ENCODE measurements at regions not wholly inside any gene's neighbourhood (a gene's known extent, or its start where the extent isn't known, plus 50 kb on each side); places are given as distances from the start of the nearest gene placed in this dataset.

DNA sequence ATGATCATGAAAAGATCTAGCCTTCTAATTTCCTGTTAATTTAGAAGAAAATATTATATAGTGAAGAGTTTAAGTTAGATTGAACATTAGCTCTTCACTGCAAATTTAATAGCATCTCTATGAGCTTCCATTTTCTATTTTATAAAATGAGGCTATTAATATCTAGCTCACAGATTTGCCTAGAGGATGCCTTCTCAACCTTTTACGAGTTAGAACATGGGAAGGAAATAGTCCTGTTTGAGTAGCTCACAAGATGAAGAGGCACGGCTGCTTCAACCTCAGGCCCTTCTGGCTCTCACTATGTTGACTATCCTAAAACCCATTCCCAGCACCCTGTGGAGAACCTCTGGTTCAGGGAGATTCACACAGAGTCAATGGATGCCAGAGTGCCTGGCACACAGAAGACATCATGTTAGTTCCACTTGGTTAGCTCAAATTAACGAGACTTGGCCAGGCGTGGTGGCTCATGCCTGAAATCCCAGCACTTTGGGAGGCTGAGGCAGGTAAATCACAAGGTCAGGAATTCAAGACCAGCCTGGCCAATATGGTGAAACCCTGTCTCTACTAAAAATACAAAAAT lies 97.9 kb upstream of the GUCY1A1 start:
- Histone ChIP-seq H3K27me3 (no peaks in the 10 kb centered on the region), H3K4me3 (no peak overlapping the region), H3K4me1 (no peaks in the 10 kb centered on the region), H3K36me3 (no peaks in the 10 kb centered on the region), H3K9me3 (no peaks in the 10 kb centered on the region), H3K27ac (no peak overlapping the region)
- intact Hi-C loops (cut with DNase I), result no loop called here
- no peak for DNase-seq
- TF ChIP-seq, protein P1, sequence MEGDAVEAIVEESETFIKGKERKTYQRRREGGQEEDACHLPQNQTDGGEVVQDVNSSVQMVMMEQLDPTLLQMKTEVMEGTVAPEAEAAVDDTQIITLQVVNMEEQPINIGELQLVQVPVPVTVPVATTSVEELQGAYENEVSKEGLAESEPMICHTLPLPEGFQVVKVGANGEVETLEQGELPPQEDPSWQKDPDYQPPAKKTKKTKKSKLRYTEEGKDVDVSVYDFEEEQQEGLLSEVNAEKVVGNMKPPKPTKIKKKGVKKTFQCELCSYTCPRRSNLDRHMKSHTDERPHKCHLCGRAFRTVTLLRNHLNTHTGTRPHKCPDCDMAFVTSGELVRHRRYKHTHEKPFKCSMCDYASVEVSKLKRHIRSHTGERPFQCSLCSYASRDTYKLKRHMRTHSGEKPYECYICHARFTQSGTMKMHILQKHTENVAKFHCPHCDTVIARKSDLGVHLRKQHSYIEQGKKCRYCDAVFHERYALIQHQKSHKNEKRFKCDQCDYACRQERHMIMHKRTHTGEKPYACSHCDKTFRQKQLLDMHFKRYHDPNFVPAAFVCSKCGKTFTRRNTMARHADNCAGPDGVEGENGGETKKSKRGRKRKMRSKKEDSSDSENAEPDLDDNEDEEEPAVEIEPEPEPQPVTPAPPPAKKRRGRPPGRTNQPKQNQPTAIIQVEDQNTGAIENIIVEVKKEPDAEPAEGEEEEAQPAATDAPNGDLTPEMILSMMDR (IDR thresholded peaks at IDR 0.05), result no peak
- no peak for TF ChIP-seq POLR2A (IDR thresholded peaks at IDR 0.05)
- no peak for ATAC-seq
- 63% methylated on average over 4 of the region's 4 CpGs for WGBS (ENCODE audit: insufficient coverage, low coverage, low lambda C conversion rate, missing lambda C conversion rate)

DNA sequence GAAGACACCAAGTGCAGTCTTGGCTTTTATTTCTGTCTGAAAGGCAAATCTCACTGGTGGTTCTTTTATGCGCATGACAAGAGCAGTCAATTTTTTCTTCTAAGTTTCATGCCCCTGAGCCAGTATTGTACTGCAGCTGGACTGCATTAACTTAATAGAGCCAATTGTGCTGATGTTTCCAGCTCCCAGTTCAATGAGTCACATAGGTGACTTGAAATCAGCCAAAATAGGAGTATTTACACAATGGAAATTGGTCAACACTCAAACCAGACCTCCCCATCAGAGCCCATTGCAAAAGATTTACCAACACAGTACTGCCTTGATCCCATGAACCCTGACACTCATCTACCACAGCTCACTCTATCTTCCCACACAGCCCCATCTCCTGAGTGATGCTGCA lies 100.3 kb upstream of the GUCY1A1 start:
- ATAC-seq, result peak in 3 of 4 donors; percentile 22 to 80 (median 29)
- 100% methylated on average over 1 of the region's 1 CpG for WGBS (ENCODE audit: insufficient coverage, low coverage, low lambda C conversion rate, missing lambda C conversion rate)

DNA sequence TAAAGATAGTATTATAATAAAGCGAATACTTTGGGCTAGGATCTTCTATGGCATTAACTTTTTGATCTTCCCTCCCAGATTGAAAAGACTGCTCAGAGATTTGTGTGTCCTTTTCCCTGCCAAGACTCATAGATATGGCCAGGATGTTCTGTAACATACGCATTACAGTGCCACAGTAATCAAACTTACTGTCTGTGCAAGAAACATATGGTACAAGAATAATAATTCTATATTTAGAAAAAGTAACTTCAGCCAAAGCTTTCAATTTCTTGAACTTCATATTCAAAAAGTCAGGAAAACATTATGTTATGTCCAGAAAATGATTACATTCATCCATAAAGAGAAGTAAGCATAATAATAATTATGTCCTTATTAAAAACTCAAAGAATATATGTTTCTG lies 100.9 kb upstream of the GUCY1A1 start:
- Histone ChIP-seq H3K9me3 (no peaks in the 10 kb centered on the region), H3K36me3 (no peaks in the 10 kb centered on the region), H3K27ac (no peak overlapping the region), H3K4me1 (no peaks in the 10 kb centered on the region), H3K27me3 (no peaks in the 10 kb centered on the region), H3K4me3 (no peak overlapping the region)
- DNase-seq, result no peak
- intact Hi-C loops (cut with DNase I), result no loop called here
- TF ChIP-seq, protein P1 (IDR thresholded peaks at IDR 0.05), result no peak
- TF ChIP-seq POLR2A (IDR thresholded peaks at IDR 0.05), result no peak
- no peak for ATAC-seq
- 71% methylated on average over 2 of the region's 2 CpGs for WGBS (ENCODE audit: insufficient coverage, low coverage, low lambda C conversion rate, missing lambda C conversion rate)

More for the DNA sequence above, 100.3 kb upstream of the GUCY1A1 start:
- no peak overlapping the region for H3K4me3 ChIP-seq
- H3K27ac ChIP-seq, result no peak overlapping the region
- intact Hi-C loops (cut with DNase I), result no loop called here
- no peaks in the 10 kb centered on the region for H3K36me3 ChIP-seq
- H3K4me1 ChIP-seq, result no peaks in the 10 kb centered on the region
- DNase-seq, result no peak
- no peak for TF ChIP-seq POLR2A (IDR thresholded peaks at IDR 0.05)
- TF ChIP-seq, protein P1 (IDR thresholded peaks at IDR 0.05), result no peak
- H3K27me3 ChIP-seq, result no peaks in the 10 kb centered on the region
- H3K9me3 ChIP-seq, result no peaks in the 10 kb centered on the region

DNA sequence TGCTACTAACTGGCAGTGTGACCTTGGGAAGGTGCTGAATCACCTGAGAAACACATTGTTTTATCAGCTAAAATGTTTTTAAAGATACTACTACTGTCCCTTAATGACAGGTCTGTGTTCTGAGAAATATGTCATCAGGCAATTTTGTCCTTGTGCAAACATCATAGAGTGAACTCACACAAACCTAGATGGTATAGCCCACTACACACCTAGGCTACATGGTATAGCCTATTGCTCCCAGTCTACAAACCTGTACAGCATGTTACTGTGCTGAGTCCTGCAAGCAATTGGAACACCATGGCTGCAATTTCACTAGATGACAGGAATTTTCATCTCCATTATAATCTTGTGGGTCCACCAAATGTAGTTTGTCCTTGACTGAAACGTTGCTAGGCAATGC lies 101.3 kb upstream of the GUCY1A1 start:
- Histone ChIP-seq H3K27me3 (no peaks in the 10 kb centered on the region), H3K9me3 (no peaks in the 10 kb centered on the region), H3K4me3 (no peak overlapping the region), H3K4me1 (no peaks in the 10 kb centered on the region), H3K36me3 (no peaks in the 10 kb centered on the region), H3K27ac (no peak overlapping the region)
- DNase-seq, result no peak
- 19% methylated on average over 1 of the region's 1 CpG for WGBS (ENCODE audit: insufficient coverage, low coverage, low lambda C conversion rate, missing lambda C conversion rate)
- ATAC-seq, result no peak
- intact Hi-C loops (cut with DNase I), result no loop called here
- no peak for TF ChIP-seq POLR2A (IDR thresholded peaks at IDR 0.05)
- TF ChIP-seq, protein P1 (IDR thresholded peaks at IDR 0.05), result no peak

DNA sequence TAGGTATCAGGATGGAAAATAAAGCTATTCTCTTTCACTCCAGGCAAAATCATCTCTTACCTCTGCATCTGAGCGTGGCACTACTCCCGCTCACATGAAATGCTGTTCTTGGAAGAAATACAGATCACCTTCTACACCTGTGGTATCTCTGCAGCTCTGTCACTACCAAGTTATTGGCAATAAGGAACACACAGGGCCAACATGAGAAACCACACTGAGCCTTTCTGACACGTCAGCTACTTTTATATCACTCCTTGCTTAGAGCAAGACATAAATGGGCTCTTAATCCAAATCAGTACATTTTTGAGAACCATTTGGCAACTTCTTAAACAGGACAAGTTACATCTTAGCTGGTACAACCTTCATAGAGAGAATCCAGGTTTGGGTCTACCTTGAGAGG lies 101.8 kb upstream of the GUCY1A1 start:
- Histone ChIP-seq H3K4me3 (no peak overlapping the region), H3K27ac (no peak overlapping the region), H3K36me3 (no peaks in the 10 kb centered on the region), H3K9me3 (no peaks in the 10 kb centered on the region), H3K4me1 (no peaks in the 10 kb centered on the region), H3K27me3 (no peaks in the 10 kb centered on the region)
- no peak for TF ChIP-seq POLR2A (IDR thresholded peaks at IDR 0.05)
- TF ChIP-seq, protein P1 (IDR thresholded peaks at IDR 0.05), result no peak
- 60% methylated on average over 1 of the region's 3 CpGs for WGBS (ENCODE audit: insufficient coverage, low coverage, low lambda C conversion rate, missing lambda C conversion rate)
- DNase-seq (no peak), ATAC-seq (no peak)
- intact Hi-C loops (cut with DNase I), result no loop called here
